AG09319 (cell line): ENCODE measurements at regions not wholly inside any gene's neighbourhood (a gene's known extent, or its start where the extent isn't known, plus 50 kb on each side); places are given as distances from the start of the nearest gene placed in this dataset.

ENCODE experiments used
- DNase-seq: peaks from one replicate; pipeline ENCODE4 v3.0.0-alpha.2; 2010; ENCODE audit warnings: low read depth; ENCODE audit errors: extremely low read depth
- TF ChIP-seq, protein P1 (sequence below): IDR thresholded peaks from 2 replicates; pipeline ENCODE4 v1.5.1; 2011; ENCODE audit warnings: low read depth, mild to moderate bottlenecking, inconsistent platforms, low read length, moderate library complexity

DNA sequence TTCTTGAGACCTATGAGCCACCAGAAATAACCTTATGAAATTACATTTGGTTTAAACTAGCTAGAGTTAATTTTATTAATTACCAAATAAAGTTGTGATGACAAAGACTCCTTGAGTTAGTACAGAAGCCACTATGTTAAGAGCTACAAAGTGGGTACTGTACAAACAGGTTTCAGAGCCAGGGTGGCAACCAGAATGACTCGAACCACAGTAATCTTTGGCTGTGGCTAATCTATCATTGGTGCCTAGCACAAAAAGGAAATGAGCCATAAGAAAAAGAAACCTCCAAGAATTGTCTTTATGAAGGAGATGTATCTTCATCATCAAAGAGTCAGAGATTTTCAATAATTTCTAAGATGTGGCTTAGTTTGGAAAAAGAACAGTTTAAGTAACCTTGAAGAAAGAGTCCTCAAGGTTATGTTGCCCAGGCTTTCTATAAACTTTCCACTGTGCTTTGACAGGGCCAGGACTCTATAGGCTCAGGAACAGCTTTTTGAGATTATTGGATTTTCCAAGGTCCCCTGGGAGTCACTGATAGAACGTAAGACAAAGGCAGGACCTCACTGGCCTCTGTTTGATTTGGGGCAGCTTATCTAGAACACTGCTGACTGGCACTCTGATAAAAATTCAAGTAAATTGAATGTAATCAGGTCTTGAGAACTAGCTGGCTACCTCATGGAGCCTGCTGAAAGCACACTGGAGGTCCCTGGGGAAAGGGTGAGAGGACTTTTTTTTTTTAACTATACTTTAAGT, 777.7 kb downstream of the STIM2 start:
- TF ChIP-seq, protein P1, sequence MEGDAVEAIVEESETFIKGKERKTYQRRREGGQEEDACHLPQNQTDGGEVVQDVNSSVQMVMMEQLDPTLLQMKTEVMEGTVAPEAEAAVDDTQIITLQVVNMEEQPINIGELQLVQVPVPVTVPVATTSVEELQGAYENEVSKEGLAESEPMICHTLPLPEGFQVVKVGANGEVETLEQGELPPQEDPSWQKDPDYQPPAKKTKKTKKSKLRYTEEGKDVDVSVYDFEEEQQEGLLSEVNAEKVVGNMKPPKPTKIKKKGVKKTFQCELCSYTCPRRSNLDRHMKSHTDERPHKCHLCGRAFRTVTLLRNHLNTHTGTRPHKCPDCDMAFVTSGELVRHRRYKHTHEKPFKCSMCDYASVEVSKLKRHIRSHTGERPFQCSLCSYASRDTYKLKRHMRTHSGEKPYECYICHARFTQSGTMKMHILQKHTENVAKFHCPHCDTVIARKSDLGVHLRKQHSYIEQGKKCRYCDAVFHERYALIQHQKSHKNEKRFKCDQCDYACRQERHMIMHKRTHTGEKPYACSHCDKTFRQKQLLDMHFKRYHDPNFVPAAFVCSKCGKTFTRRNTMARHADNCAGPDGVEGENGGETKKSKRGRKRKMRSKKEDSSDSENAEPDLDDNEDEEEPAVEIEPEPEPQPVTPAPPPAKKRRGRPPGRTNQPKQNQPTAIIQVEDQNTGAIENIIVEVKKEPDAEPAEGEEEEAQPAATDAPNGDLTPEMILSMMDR = no peak
- no peak for DNase-seq

DNA sequence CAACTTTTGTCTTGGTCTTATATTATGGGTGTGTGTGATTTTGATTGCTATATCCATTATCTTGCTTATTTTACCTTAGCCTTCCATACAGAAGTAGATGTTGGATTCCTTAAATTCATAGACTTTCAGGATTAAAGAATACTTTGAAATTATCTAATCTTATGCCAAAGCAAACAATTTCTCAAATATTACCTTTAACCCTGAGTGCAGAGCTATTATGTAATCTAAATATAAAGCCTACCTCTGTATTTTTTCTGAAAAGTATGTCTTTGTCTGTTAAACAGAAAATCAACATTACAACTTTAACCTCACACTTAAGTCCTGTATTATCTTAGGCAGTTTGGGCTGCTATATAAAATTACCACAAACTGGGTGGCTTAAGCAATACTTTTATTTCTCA, 782.5 kb downstream of the STIM2 start:
- TF ChIP-seq, protein P1 = no peak

DNA sequence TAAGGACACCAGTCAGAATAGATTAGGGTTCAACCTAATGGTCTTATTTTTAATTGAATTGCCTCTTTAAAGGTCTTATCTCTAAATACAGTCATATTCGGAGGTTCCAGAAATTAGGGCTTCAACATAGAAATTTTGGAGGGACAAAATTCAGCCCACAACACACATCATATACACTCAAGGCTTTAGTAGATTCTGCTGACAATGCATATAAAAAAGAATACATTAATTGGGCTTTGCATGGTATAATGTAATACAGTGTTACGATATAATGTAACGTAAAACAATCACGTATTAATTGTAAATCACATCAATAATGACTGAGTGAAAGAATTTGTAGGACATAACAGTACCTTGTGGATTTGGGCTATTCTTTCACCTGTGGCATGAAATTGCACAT, 787.8 kb downstream of the STIM2 start:
- no peak for DNase-seq
- TF ChIP-seq, protein P1 = no peak

More for the DNA sequence above, 782.5 kb downstream of the STIM2 start:
- DNase-seq = no peak

DNA sequence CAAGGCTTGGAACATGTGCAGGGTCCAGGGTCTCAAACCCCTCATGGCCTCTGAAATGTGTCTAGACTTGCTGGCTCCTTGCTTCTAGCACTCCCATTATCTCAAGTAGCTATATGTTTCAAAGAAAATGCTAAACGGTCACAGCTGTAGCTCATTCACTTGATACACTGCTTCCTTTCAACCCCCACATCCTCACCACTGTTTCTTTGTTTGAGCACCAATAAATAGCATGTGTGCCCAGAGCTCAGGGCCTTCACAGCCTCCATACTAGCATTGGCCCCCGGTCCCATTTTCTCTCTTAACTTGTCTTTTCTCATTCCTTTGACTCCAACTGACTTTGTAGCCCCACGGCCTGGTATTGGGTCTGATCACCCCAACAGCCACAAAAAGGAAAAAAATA, 801.8 kb downstream of the STIM2 start:
- TF ChIP-seq, protein P1 = no peak
- no peak for DNase-seq

DNA sequence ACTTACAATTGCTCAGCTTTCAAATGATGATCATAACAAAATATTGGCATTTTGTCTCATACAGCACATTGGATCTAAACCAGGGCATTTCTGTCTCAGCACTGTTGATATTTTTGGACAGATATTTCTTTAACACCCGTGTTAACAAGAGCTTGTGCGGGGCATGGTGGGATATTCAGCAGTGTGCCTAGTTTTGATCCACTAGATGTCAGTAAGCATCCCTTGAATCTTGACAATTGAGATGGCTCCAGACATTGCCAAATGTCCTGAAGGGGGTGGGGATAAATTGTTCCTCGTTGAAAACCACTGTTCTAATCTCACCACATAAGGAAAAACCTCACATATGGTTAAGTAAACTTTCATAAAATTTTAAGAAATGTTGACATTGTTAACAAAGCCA, 806.3 kb downstream of the STIM2 start:
- DNase-seq = no peak
- TF ChIP-seq, protein P1 = no peak

DNA sequence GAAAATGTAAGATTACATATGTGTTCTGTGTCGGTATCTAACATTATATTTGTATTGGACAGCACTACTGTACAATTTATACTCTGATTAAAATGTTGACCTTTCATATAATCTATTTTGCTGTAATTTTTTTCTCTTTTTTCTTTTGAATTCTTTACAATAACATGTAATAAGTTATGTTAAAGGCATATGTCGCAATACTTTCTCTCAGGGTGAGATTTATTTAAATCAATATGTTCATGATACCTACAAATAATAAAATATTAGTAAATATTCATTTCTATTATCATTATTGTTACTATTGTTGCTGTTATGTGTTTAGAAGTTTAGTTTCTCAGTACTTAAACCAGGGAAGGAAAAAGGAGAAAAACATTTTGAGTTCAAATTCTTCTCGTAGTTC, 807.4 kb downstream of the STIM2 start:
- DNase-seq = no peak
- TF ChIP-seq, protein P1 = no peak

DNA sequence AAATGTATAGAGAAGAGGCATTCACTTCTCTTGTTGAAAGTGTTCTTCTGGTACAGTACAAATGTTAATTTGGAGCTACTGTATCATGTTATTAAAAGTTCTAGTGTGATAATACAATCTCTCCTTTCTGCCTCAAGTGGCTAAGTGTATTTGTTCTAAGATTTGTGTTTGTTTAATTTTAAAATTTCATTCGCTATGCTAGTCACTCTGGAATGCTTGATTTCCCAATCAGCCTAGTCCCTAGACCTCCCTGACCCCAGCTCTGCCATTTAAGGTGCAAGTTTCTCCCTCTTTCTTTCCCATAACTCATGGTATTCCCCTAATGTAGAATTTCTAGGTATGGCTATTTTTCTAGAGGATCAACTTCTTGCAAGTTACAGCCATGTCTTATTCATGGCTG, 817.4 kb downstream of the STIM2 start:
- DNase-seq = no peak
- TF ChIP-seq, protein P1 = no peak
